WTC11 (cell line): ENCODE measurements at regions not wholly inside any gene's neighbourhood (a gene's known extent, or its start where the extent isn't known, plus 50 kb on each side); places are given as distances from the start of the nearest gene placed in this dataset.

Experiments
- ATAC-seq: fragments of 200-7000 bp; cut with Tn5 transposase; 2 replicates; pipeline ENCODE4 v1.10.0; 2021; ENCODE audit warnings: mild to moderate bottlenecking, moderate library complexity
- CTCF ChIA-PET: fragments of 300-600 bp; sonication (Branson Sonifier 250); formaldehyde crosslinking; loops from one replicate; lab custom pipeline; 2021; ENCODE audit warnings: antibody characterized with exemption; lab: Charles Lee
- POLR2A ChIA-PET: fragments of 350-600 bp; sonication (Branson Sonifier 250); formaldehyde crosslinking; loops from one replicate; lab custom pipeline; 2021; ENCODE audit warnings: antibody characterized with exemption; lab: Charles Lee
- DNase-seq: peaks from one replicate; pipeline ENCODE4 v3.0.0; 2021; ENCODE audit warnings: low spot score
- H3K27ac Mint-ChIP-seq: 2 replicates; pipeline ENCODE4 v1.8.0; 2021; ENCODE audit warnings: mixed read lengths
- H3K27me3 Mint-ChIP-seq: 2 replicates; pipeline ENCODE4 v1.8.0; 2021; ENCODE audit warnings: low read depth, mild to moderate bottlenecking, moderate library complexity, mixed read lengths
- H3K36me3 Mint-ChIP-seq: 2 replicates; pipeline ENCODE4 v1.8.0; 2021; ENCODE audit warnings: mixed read lengths
- H3K4me1 Mint-ChIP-seq: 2 replicates; pipeline ENCODE4 v1.8.0; 2022; ENCODE audit warnings: mixed read lengths
- H3K4me3 Mint-ChIP-seq: 2 replicates; pipeline ENCODE4 v1.8.0; 2021; ENCODE audit warnings: mild to moderate bottlenecking, moderate library complexity, mixed read lengths
- H3K9me3 Mint-ChIP-seq: 2 replicates; pipeline ENCODE4 v1.8.0; 2021; ENCODE audit warnings: mixed read lengths
- ATF1 ChIP-seq: sonication (generic); formaldehyde crosslinking; IDR thresholded peaks from 2 replicates; pipeline ENCODE4 v1.8.1; 2023; ENCODE audit warnings: mild to moderate bottlenecking, moderate library complexity, missing genetic modification reagents
- GRHL2 ChIP-seq: fragments of 250-450 bp; sonication (Bioruptor Pico); IDR thresholded peaks from 2 replicates; pipeline ENCODE4 v1.8.0; 2022; ENCODE audit warnings: mild to moderate bottlenecking, moderate library complexity; ENCODE audit not compliant: insufficient replicate concordance, severe bottlenecking
- HMGA2 ChIP-seq: fragments of 250-450 bp; sonication (Bioruptor Pico); IDR thresholded peaks from 2 replicates; pipeline ENCODE4 v1.4.0; 2021; ENCODE audit warnings: mild to moderate bottlenecking, moderate library complexity
- MAX ChIP-seq: sonication (generic); formaldehyde crosslinking; IDR thresholded peaks from 2 replicates; pipeline ENCODE4 v1.8.0; 2022; ENCODE audit warnings: mild to moderate bottlenecking, missing genetic modification reagents
- RELA ChIP-seq: sonication (generic); formaldehyde crosslinking; IDR thresholded peaks from 2 replicates; pipeline ENCODE4 v1.8.1; 2022; ENCODE audit warnings: missing genetic modification reagents, mild to moderate bottlenecking, borderline replicate concordance
- SOX15 ChIP-seq: fragments of 250-450 bp; sonication (Bioruptor Pico); IDR thresholded peaks from 2 replicates; pipeline ENCODE4 v1.9.0; 2021; ENCODE audit warnings: mild to moderate bottlenecking
- ZNF121 ChIP-seq: sonication (generic); formaldehyde crosslinking; IDR thresholded peaks from 2 replicates; pipeline ENCODE4 v1.8.0; 2023; ENCODE audit warnings: missing genetic modification reagents
- ZNF263 ChIP-seq: sonication (generic); formaldehyde crosslinking; IDR thresholded peaks from 2 replicates; pipeline ENCODE4 v1.8.1; 2022; ENCODE audit warnings: low read depth, mild to moderate bottlenecking, moderate library complexity, missing genetic modification reagents
- TF ChIP-seq, protein P1 (sequence below): sonication (generic); formaldehyde crosslinking; IDR thresholded peaks from 2 replicates; pipeline ENCODE4 v1.8.0; 2022; ENCODE audit warnings: mild to moderate bottlenecking, missing genetic modification reagents
- TF ChIP-seq, protein P2 (sequence below): sonication (generic); formaldehyde crosslinking; IDR thresholded peaks from 2 replicates; pipeline ENCODE4 v1.8.1; 2022; ENCODE audit warnings: mild to moderate bottlenecking, missing genetic modification reagents, moderate library complexity, borderline replicate concordance
- TF ChIP-seq, protein P3 (sequence below): sonication (generic); formaldehyde crosslinking; conservative IDR thresholded peaks from 2 replicates; pipeline ENCODE4 v1.8.1; 2022; ENCODE audit warnings: mild to moderate bottlenecking, missing genetic modification reagents
- TF ChIP-seq, protein P4 (sequence below): fragments of 200-600 bp; IDR thresholded peaks from 2 replicates; pipeline ENCODE4 v1.8.0; 2022; ENCODE audit warnings: antibody characterized with exemption
- TF ChIP-seq, protein P5 (sequence below): fragments of 250-450 bp; sonication (Bioruptor Pico); IDR thresholded peaks from 2 replicates; pipeline ENCODE4 v1.9.0; 2021; ENCODE audit warnings: mild to moderate bottlenecking
- TF ChIP-seq, protein P6 (sequence below): sonication (generic); formaldehyde crosslinking; IDR thresholded peaks from 2 replicates; pipeline ENCODE4 v1.8.0; 2023; ENCODE audit warnings: missing genetic modification reagents, mild to moderate bottlenecking, borderline replicate concordance

DNA sequence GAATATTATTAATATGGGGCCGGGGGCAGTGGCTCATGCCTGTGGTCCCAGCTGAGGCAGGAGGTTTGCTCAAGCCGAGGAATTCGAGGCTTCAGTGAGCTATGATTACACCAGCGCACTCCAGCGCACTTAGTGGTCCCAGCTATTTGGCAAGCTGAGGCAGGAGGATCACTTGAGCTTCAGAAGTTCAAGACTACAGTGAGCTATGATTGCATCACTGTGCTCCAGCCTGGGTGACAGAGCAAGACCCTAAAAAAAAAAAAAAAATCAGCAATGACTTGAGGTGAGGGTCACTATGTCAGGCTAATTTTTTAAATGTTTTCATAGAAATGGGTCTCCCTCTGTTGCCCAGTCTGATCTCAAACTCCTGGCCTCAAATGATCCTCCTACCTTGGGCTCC, 243.4 kb downstream of the RBM19 start (continued):
- TF ChIP-seq, protein P1, sequence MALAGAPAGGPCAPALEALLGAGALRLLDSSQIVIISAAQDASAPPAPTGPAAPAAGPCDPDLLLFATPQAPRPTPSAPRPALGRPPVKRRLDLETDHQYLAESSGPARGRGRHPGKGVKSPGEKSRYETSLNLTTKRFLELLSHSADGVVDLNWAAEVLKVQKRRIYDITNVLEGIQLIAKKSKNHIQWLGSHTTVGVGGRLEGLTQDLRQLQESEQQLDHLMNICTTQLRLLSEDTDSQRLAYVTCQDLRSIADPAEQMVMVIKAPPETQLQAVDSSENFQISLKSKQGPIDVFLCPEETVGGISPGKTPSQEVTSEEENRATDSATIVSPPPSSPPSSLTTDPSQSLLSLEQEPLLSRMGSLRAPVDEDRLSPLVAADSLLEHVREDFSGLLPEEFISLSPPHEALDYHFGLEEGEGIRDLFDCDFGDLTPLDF (CRISPR knock-in tag) = no peak
- TF ChIP-seq, protein P2, sequence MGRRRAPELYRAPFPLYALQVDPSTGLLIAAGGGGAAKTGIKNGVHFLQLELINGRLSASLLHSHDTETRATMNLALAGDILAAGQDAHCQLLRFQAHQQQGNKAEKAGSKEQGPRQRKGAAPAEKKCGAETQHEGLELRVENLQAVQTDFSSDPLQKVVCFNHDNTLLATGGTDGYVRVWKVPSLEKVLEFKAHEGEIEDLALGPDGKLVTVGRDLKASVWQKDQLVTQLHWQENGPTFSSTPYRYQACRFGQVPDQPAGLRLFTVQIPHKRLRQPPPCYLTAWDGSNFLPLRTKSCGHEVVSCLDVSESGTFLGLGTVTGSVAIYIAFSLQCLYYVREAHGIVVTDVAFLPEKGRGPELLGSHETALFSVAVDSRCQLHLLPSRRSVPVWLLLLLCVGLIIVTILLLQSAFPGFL = no peak
- TF ChIP-seq ZNF263 (no peak), HMGA2 (CRISPR knock-in tag) (no peak)
- TF ChIP-seq, protein P3, sequence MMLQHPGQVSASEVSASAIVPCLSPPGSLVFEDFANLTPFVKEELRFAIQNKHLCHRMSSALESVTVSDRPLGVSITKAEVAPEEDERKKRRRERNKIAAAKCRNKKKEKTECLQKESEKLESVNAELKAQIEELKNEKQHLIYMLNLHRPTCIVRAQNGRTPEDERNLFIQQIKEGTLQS = no peak
- TF ChIP-seq, all 79 proteins: peak for 0

DNA sequence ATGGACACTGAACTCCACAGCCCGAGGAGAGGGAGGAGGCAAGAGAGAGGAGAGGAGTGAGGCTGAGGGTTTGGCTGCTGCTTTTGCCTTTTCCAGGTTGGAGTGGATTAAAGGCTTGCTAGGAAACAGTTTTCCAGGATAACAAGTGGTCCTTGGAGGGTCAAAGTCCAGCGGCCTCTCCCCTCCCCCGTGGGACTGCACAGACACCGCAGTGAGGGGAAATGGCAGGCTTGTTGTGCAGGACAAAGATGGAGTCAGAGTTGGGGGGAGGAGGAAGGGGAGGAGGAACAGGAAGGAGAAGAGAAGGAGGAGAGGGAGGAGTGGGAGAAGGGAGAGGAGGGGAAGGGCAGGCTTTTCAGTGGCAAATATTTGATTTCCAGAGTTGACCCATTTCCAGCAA, 245.5 kb downstream of the RBM19 start:
- Mint-ChIP-seq H3K36me3 (no peaks in the 10 kb centered on the region), H3K4me3 (no peak overlapping the region), H3K4me1 (peaks cover 2% of the 10 kb centered on the region; the same call in 1 of the 2 replicates), H3K27me3 (peaks cover 5% of the 10 kb centered on the region), H3K27ac (no peak overlapping the region), H3K9me3 (no peaks in the 10 kb centered on the region)
- DNase-seq (no peak), ATAC-seq (no peak)
- ChIA-PET CTCF (interaction anchor here (3.6 kb wide), 1 partner anchor 259 kb away, joined by 15 read pairs; no protein-coding TSS in a partner anchor), POLR2A (no interaction called here)
- TF ChIP-seq, protein P2 = no peak
- peak; percentile 83; the same call in 1 of the 2 replicates for TF ChIP-seq ZNF263

GRCh38 chr12:113719911-113720591, 246.1 kb downstream of the RBM19 start:
- Mint-ChIP-seq H3K9me3 (no peaks in the 10 kb centered on the region), H3K36me3 (no peaks in the 10 kb centered on the region)
- DNase-seq = no peak

DNA sequence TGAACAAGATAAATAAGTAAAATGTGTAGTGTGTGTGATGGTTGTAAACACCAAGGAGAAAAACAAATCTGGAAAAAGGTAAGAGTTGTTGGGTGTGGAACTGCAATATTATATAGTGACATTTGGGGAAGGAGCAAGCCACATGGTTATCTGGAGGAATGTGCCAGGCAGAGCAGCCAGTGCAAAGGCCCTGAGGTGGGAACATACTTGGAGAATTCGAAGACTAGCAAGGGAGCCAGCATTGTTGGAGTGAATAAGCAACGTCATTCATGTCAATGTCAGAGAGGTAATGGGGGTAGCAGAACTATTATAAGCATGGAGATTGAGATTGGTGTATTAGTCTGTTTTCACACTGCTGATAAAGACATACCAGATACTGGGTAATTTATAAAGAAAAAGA, 241.5 kb upstream of the LHX5 start:
- no peak for TF ChIP-seq MAX (CRISPR knock-in tag)
- TF ChIP-seq, protein P4, sequence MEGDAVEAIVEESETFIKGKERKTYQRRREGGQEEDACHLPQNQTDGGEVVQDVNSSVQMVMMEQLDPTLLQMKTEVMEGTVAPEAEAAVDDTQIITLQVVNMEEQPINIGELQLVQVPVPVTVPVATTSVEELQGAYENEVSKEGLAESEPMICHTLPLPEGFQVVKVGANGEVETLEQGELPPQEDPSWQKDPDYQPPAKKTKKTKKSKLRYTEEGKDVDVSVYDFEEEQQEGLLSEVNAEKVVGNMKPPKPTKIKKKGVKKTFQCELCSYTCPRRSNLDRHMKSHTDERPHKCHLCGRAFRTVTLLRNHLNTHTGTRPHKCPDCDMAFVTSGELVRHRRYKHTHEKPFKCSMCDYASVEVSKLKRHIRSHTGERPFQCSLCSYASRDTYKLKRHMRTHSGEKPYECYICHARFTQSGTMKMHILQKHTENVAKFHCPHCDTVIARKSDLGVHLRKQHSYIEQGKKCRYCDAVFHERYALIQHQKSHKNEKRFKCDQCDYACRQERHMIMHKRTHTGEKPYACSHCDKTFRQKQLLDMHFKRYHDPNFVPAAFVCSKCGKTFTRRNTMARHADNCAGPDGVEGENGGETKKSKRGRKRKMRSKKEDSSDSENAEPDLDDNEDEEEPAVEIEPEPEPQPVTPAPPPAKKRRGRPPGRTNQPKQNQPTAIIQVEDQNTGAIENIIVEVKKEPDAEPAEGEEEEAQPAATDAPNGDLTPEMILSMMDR = no peak
- no peak for TF ChIP-seq SOX15 (CRISPR knock-in tag)
- no peak for TF ChIP-seq GRHL2 (CRISPR knock-in tag)
- TF ChIP-seq, protein P5, sequence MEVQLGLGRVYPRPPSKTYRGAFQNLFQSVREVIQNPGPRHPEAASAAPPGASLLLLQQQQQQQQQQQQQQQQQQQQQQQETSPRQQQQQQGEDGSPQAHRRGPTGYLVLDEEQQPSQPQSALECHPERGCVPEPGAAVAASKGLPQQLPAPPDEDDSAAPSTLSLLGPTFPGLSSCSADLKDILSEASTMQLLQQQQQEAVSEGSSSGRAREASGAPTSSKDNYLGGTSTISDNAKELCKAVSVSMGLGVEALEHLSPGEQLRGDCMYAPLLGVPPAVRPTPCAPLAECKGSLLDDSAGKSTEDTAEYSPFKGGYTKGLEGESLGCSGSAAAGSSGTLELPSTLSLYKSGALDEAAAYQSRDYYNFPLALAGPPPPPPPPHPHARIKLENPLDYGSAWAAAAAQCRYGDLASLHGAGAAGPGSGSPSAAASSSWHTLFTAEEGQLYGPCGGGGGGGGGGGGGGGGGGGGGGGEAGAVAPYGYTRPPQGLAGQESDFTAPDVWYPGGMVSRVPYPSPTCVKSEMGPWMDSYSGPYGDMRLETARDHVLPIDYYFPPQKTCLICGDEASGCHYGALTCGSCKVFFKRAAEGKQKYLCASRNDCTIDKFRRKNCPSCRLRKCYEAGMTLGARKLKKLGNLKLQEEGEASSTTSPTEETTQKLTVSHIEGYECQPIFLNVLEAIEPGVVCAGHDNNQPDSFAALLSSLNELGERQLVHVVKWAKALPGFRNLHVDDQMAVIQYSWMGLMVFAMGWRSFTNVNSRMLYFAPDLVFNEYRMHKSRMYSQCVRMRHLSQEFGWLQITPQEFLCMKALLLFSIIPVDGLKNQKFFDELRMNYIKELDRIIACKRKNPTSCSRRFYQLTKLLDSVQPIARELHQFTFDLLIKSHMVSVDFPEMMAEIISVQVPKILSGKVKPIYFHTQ (CRISPR knock-in tag) = no peak
- TF ChIP-seq ATF1 = no peak
- TF ChIP-seq, protein P6, sequence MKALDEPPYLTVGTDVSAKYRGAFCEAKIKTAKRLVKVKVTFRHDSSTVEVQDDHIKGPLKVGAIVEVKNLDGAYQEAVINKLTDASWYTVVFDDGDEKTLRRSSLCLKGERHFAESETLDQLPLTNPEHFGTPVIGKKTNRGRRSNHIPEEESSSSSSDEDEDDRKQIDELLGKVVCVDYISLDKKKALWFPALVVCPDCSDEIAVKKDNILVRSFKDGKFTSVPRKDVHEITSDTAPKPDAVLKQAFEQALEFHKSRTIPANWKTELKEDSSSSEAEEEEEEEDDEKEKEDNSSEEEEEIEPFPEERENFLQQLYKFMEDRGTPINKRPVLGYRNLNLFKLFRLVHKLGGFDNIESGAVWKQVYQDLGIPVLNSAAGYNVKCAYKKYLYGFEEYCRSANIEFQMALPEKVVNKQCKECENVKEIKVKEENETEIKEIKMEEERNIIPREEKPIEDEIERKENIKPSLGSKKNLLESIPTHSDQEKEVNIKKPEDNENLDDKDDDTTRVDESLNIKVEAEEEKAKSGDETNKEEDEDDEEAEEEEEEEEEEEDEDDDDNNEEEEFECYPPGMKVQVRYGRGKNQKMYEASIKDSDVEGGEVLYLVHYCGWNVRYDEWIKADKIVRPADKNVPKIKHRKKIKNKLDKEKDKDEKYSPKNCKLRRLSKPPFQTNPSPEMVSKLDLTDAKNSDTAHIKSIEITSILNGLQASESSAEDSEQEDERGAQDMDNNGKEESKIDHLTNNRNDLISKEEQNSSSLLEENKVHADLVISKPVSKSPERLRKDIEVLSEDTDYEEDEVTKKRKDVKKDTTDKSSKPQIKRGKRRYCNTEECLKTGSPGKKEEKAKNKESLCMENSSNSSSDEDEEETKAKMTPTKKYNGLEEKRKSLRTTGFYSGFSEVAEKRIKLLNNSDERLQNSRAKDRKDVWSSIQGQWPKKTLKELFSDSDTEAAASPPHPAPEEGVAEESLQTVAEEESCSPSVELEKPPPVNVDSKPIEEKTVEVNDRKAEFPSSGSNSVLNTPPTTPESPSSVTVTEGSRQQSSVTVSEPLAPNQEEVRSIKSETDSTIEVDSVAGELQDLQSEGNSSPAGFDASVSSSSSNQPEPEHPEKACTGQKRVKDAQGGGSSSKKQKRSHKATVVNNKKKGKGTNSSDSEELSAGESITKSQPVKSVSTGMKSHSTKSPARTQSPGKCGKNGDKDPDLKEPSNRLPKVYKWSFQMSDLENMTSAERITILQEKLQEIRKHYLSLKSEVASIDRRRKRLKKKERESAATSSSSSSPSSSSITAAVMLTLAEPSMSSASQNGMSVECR = no peak
- TF ChIP-seq, all 79 proteins: peak for 0
- H3K27ac Mint-ChIP-seq = no peak overlapping the region
- POLR2A ChIA-PET = no interaction called here

More at GRCh38 chr12:113719911-113720591, 246.1 kb downstream of the RBM19 start:
- ChIA-PET POLR2A (no interaction called here), CTCF (interaction anchor here (3.6 kb wide), 1 partner anchor 258 kb away, joined by 15 read pairs; no protein-coding TSS in a partner anchor)
- Mint-ChIP-seq H3K27ac (no peak overlapping the region), H3K4me3 (no peak overlapping the region), H3K27me3 (peaks cover 5% of the 10 kb centered on the region), H3K4me1 (peaks cover 2% of the 10 kb centered on the region; the same call in 1 of the 2 replicates)
- no peak for ATAC-seq
- TF ChIP-seq RELA (CRISPR knock-in tag) = no peak
- TF ChIP-seq ZNF121 (CRISPR knock-in tag) = peak; percentile 66

More for the DNA sequence above, 241.5 kb upstream of the LHX5 start:
- peaks cover 7% of the 10 kb centered on the region for H3K27me3 Mint-ChIP-seq
- DNase-seq = no peak
- H3K4me1 Mint-ChIP-seq = no peaks in the 10 kb centered on the region
- ATAC-seq = no peak
- CTCF ChIA-PET = no interaction called here
- H3K9me3 Mint-ChIP-seq = peaks cover 4% of the 10 kb centered on the region; the same call in 1 of the 2 replicates
- no peaks in the 10 kb centered on the region for H3K36me3 Mint-ChIP-seq
- no peak overlapping the region for H3K4me3 Mint-ChIP-seq
